ENCODE measurements at regions not wholly inside any gene's neighbourhood (a gene's known extent, or its start where the extent isn't known, plus 50 kb on each side); places are given as distances from the start of the nearest gene placed in this dataset.

GRCh38 chr20:17884307-17885003 lies 84.1 kb downstream of the SNX5 start:
- Histone ChIP-seq H3K4me1 (ENCODE audit: control insufficient read depth, insufficient read depth, low read length) (peaks cover 14% of the 10 kb centered on the region), H3K9me3 (ENCODE audit: control insufficient read depth, insufficient read depth, low read length) (peaks cover 3% of the 10 kb centered on the region), H3K4me3 (ENCODE audit: low read length) (no peak overlapping the region), H3K27me3 (ENCODE audit: control insufficient read depth, insufficient read depth, low read length) (no peaks in the 10 kb centered on the region), H3K36me3 (ENCODE audit: control insufficient read depth, insufficient read depth, low read length) (no peaks in the 10 kb centered on the region), H3K27ac (ENCODE audit: low read length) (no peak overlapping the region)
- no peak overlapping the region for H3K27ac Mint-ChIP-seq
- TF ChIP-seq CTCF (IDR thresholded peaks at IDR 0.05), result no peak
- peaks cover 8 to 14% of the 10 kb centered on the region in 2 donors for H3K4me1 Mint-ChIP-seq
- intact Hi-C loops (cut with micrococcal nuclease), result no loop called here
- H3K27me3 Mint-ChIP-seq (ENCODE audit: low read depth in 2 of 2), result peaks cover 6 to 8% of the 10 kb centered on the region in 2 donors
- H3K4me3 Mint-ChIP-seq, result no peak overlapping the region
- H3K36me3 Mint-ChIP-seq, result no peaks in the 10 kb centered on the region
- DNase-seq (no peak), ATAC-seq (no peak)
- no peaks in the 10 kb centered on the region for H3K9me3 Mint-ChIP-seq
- WGBS (ENCODE audit: insufficient coverage), result 82% methylated on average over 14 of the region's 14 CpGs

- no peaks in the 10 kb centered on the region for H3K27me3 ChIP-seq (ENCODE audit: control insufficient read depth, insufficient read depth, low read length)
- Mint-ChIP-seq H3K4me1 (peaks cover 11 to 18% of the 10 kb centered on the region in 2 donors), H3K27me3 (ENCODE audit: low read depth in 2 of 2) (peaks cover 6 to 8% of the 10 kb centered on the region in 2 donors), H3K36me3 (no peaks in the 10 kb centered on the region), H3K4me3 (no peak overlapping the region), H3K27ac (no peak overlapping the region), H3K9me3 (no peaks in the 10 kb centered on the region)
- intact Hi-C loops (cut with micrococcal nuclease), result no loop called here
- ATAC-seq (no peak), DNase-seq (no peak)
- no peak overlapping the region for H3K27ac ChIP-seq (ENCODE audit: low read length)
- H3K9me3 ChIP-seq (ENCODE audit: control insufficient read depth, insufficient read depth, low read length), result no peaks in the 10 kb centered on the region
- H3K36me3 ChIP-seq (ENCODE audit: control insufficient read depth, insufficient read depth, low read length), result no peaks in the 10 kb centered on the region
- H3K4me3 ChIP-seq (ENCODE audit: low read length), result no peak overlapping the region
- no peak for TF ChIP-seq CTCF (IDR thresholded peaks at IDR 0.05)
- peaks cover 16% of the 10 kb centered on the region for H3K4me1 ChIP-seq (ENCODE audit: control insufficient read depth, insufficient read depth, low read length)
- WGBS (ENCODE audit: insufficient coverage), result 89% methylated on average over 7 of the region's 8 CpGs
Measured at GRCh38 chr20:17883592-17884306, 84.8 kb downstream of the SNX5 start.

- 85% methylated on average over 10 of the region's 10 CpGs for WGBS (ENCODE audit: insufficient coverage)
- Histone ChIP-seq H3K36me3 (ENCODE audit: control insufficient read depth, insufficient read depth, low read length) (no peaks in the 10 kb centered on the region), H3K4me1 (ENCODE audit: control insufficient read depth, insufficient read depth, low read length) (peaks cover 21% of the 10 kb centered on the region), H3K9me3 (ENCODE audit: control insufficient read depth, insufficient read depth, low read length) (no peaks in the 10 kb centered on the region), H3K4me3 (ENCODE audit: low read length) (no peak overlapping the region), H3K27ac (ENCODE audit: low read length) (no peak overlapping the region), H3K27me3 (ENCODE audit: control insufficient read depth, insufficient read depth, low read length) (no peaks in the 10 kb centered on the region)
- intact Hi-C loops (cut with micrococcal nuclease), result no loop called here
- DNase-seq (no peak), ATAC-seq (no peak)
- Mint-ChIP-seq H3K4me1 (peaks cover 18 to 21% of the 10 kb centered on the region in 2 donors), H3K4me3 (no peak overlapping the region), H3K27ac (no peak overlapping the region), H3K36me3 (no peaks in the 10 kb centered on the region), H3K9me3 (no peaks in the 10 kb centered on the region), H3K27me3 (ENCODE audit: low read depth in 2 of 2) (peaks cover 8 to 9% of the 10 kb centered on the region in 2 donors)
- TF ChIP-seq CTCF (IDR thresholded peaks at IDR 0.05), result no peak
Measured at GRCh38 chr20:17882834-17883591, 85.6 kb downstream of the SNX5 start.
